Activated T-helper 2 cell treated with anti-CD3 and anti-CD28 coated beads, Interferon-gamma antibody, Interleukin-2, Interleukin-4, amounts not matched to agents 10 μg/mL and 5 μg/mL and 100 μg/mL, durations not matched to agents 14 hours and 24 hours and 36 hours (primary cell): ENCODE measurements at regions not wholly inside any gene's neighbourhood (a gene's known extent, or its start where the extent isn't known, plus 50 kb on each side); places are given as distances from the start of the nearest gene placed in this dataset.

Experiments used
- DNase-seq: peaks from one replicate; pipeline ENCODE4 v3.0.0; 2021; ENCODE audit warnings: low spot score
- H3K27ac Mint-ChIP-seq: one replicate; pipeline ENCODE4 v1.8.0; 2021; ENCODE audit warnings: mixed read lengths
- H3K27me3 Mint-ChIP-seq: one replicate; pipeline ENCODE4 v1.8.0; 2021; ENCODE audit warnings: low read depth, mixed read lengths
- H3K36me3 Mint-ChIP-seq: one replicate; pipeline ENCODE4 v1.8.0; 2021; ENCODE audit warnings: low read depth, mixed read lengths
- H3K4me1 Mint-ChIP-seq: one replicate; pipeline ENCODE4 v1.8.0; 2021; ENCODE audit warnings: low read depth, mixed read lengths
- H3K4me3 Mint-ChIP-seq: one replicate; pipeline ENCODE4 v1.8.0; 2021; ENCODE audit warnings: low read depth, mild to moderate bottlenecking, moderate library complexity, mixed read lengths
- H3K9me3 Mint-ChIP-seq: one replicate; pipeline ENCODE4 v1.8.0; 2021; ENCODE audit warnings: mixed read lengths
- intact Hi-C: fragments of 100-400 bp; cut with micrococcal nuclease; formaldehyde crosslinking; loops from one replicate; pipeline ENCODE4 v1.15.1; 2023

DNA sequence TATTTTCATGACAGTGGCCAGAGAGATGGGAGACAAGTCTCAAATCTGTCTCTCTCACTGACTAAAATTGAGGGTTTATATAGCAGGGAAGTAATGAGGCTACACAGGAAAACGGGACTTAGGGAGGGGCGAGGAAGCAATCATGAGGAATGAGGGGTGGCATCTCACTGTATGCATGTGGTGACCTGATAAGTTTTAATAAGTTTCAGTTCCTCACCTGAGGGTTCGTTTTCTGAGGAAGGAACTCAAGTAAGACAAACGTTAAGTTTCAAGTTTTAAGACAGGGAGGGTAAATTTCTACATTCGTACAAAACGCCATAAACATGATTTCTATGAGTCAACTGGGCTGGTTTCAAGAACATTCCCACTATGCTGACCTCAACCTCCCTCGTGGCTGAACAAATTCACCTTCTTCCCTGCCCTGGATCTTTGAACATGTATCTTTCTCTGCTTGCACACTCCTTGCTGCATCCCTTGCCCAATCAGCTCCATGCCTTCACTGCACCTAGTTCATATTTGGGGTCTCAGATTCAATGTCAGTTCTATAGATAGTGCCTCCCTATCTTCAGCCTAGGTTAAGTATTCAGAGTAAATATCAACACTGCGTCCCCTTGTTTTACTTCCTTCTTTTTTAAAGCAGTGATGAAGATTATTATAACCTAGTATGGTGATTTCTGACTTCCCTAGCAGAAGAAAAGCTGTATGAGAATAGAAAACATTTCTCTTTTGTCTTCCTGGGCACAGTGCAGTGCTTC is 53.3 kb upstream of the CNTNAP5 start:
- Mint-ChIP-seq H3K27me3 (no peaks in the 10 kb centered on the region), H3K36me3 (no peaks in the 10 kb centered on the region), H3K27ac (no peak overlapping the region), H3K9me3 (peaks cover 15% of the 10 kb centered on the region), H3K4me3 (no peak overlapping the region), H3K4me1 (no peaks in the 10 kb centered on the region)
- intact Hi-C loops = no loop called here
- DNase-seq = no peak
